Lung microvascular endothelial cell (primary cell): ENCODE measurements at regions not wholly inside any gene's neighbourhood (a gene's known extent, or its start where the extent isn't known, plus 50 kb on each side); places are given as distances from the start of the nearest gene placed in this dataset.

Source experiments
- DNase-seq, 2 donors: peaks; one replicate each; pipeline versions ENCODE4 v3.0.0 to v3.0.0-alpha.2; 2010; ENCODE audit warnings: low read depth in 2 of 2

DNA sequence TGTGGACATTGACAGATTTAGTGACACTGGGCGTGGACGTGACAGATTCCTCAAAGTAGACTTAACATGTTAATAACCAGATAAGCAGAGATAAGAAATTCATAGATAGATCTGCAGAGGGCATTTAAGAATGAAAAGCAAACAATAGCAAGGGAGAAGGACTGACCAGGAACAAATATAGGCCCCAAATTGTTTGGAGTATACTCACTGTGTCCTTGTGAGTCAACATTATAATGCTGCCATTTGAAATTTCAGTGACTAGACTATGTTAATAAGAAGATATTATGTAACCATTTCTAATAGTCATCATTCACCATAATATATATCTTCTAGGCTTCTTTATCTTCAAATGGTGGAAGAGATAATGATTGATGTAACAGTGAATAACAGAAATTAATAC, 78.1 kb upstream of the SLC38A11 start:
- no peak for DNase-seq

DNA sequence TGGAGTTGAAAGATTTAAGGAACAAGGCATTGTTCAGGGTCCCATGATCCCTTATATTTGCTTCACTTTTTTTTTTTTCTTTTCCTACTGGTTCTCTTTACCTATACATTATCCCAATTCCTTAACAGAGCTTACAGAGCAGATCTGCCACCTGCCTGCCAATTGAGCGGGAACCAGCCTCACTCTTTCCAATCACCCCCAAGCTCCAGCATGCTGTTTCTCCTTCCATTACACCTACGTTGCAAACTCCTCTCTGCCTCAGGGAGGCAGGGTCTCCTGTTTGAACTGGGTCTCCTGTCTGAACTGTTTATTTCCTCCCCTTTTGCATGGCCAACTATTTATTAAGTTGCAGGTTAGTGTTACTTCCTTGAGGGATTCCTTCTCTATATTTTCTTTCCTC, 77.2 kb upstream of the SLC38A11 start:
- no peak for DNase-seq

DNA sequence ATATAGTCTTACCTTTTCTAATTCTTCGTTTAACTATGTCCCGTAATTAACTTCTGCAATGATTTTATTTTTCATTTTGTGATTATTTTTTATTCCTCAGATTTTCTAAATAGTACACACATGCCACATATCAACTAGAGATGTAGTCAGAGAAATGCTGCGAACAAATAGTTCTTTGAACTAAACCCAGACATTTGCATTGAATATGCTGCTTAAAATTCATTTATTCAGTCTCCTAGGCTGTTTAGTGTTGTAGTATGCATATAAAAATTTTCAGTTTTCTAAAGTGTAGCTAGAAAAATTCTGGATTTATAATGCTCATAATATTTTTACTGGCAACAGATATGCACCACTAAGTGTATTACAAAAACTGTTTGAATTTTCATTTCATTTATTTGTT, 68.9 kb upstream of the SLC38A11 start:
- DNase-seq = no peak

DNA sequence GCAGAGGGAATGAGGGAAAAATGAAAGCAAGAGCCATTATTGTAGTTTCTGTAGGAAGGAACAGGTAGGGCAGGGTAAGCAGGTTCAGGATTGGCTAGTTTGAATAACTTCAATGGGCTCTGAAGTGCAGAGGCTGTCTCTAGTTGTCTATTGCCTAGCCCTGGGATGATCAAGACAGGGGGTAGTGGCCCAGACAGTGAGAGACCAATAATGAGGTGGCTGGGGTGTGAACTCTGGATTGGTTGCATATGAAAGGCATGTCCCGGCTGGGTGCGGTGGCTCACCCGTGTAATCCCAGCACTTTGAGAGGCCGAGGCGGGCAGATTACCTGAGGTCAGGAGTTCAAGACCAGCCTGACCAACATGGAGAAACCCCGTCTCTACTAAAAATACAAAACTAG, 67.5 kb upstream of the SLC38A11 start:
- DNase-seq = no peak

DNA sequence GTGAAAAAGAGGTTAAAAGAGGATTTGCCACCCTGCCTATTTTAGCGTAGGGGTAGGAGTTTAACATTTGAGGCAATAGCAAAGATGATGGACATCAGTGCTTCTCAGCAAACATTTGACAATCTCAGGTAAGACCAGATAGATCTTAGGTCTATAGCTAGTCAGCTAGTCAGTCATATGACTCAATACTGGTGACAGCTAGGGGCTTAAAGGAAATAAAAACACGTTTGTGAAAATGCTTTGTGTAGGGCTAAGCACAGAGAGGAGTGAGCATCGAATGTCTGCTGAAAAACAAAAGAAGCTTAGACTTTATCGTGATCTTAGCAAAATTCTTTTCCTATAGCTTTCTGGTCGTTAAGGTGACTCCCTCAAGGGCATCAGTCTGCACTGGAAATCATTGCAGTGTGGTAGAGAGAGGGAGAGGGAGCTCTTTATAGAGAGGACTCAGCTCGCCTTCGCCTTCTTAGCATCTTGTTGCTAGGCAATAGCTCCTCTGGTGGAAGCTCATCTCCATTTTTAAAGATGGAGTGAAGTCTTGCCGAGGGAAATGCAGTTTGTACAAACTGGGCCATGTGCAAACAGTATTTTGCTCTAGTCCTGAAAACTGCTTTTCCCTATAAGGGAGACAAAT, 62.8 kb upstream of the SLC38A11 start:
- DNase-seq = no peak

DNA sequence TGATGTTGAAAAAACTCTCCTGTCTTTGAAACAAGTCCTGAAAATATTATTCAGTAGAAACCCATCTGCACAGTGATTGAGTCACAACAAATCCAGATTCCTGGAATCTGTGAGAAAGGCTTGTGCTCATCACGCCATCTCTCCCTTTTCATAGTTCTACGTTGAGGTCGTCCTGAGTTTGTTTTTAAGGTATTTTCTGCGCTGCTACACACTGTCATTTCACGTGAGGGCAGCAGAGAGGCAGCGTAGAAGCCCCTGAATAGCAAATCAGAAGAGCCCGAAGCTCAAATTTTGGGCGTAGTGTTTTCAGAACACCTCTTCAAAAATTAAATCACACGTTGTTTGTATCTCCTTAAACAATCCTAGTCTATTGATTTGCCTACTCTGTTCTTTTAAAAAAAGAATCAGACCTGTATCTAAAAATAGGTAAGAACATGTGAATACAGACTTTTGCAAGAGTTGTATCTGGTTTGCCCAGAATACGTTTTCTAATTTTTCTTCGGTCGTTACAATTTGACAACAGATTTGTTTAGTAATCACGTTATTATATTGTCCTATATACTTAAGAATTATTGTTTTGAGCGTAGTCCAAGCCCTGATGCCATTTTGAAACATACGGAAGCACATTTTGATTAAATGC, 61.6 kb upstream of the SLC38A11 start:
- peak; percentile 35 to 50 for DNase-seq

DNA sequence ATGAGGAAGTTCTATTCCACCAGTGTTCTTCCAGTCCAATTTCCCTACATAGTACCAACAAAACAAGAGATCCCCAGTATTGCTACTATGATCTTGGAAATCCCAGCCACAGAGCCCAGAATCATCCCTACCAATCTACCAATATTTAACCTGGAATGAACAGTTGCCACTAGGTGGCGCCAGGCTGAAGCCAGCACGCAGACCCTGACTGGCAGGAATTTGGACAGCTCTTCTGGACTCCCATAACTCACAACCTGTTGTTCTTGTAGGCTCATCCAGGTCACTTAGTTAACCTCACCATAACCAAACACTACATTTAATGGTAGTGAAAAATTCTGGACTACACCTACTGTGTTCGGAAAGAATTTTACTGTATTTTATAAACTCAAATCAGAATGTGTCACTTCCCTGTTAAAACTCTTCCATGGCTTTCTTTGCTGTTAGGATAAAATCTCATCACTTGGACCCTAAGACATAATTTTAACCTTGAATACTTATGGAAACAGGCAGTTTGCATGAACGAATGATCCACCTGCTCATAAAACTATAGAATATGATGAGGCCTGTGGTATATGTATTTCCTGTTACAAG, 59.8 kb upstream of the SLC38A11 start:
- DNase-seq = peak; percentile 68 to 77

DNA sequence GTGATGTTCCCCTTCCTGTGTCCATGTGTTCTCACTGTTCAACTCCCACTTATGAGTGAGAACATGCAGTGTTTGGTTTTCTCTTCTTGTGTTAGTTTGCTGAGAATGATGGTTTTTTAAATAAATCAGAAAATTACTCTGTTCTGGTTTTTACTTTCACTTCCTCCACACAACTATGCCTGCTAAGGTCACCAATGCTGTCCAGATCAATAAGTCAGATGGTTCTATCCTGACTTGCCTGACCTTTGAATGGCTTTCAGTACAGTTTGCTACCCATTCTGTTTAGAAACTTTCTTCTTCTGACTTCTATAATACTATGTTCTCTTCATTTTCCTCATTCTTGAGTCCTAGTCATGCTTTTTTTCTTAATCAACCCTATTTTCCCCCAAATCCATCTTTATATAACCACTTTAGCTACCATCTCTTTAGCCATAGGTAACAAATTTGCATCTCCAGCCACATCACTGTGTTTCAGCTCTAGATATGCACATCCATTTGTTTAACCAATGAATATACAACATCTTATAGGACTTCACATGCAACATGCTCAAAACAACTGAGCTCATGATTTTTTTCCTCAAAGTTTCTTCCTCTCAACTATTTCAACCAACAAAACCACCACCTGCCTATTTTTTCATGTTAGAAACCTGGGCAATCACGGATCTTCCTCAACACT, 58.8 kb upstream of the SLC38A11 start:
- no peak for DNase-seq

DNA sequence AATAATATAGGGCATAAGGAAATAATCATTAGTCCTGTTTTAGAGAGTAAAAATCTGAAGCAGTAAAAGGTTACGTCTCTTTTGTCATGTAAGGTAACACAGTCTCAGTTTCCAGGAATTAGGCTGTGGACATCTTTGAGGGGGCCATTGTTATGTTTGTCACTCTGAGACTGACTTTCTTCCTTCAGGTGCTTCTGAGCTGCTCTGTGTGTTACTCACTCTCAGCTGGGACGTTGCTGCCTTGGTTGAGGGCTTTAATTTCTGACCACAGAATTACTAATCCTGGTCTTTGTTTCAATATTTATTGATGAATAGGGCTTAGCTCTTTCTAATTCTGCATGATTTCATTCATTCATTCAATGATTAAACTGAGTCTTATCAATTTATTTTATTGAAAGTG, 55.9 kb upstream of the SLC38A11 start:
- no peak for DNase-seq

DNA sequence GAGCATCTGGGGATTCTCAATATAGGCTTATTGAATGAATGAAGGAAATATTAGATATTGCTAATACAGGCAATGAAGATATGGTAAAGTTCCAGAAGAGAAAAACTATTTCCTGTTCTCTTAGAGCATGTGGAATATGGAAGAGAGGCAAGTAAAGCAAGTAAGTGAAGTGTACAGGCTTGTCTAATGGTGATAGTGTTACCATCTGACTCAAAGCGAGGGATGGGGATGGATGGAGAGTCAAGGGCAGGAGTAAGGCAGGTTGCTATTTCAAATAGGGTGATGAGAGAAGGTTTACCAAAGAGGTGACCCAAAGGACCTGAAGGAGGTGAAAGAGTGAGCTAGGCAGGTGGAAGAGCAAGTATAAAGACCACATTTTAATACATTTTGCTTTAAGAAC, 55.2 kb upstream of the SLC38A11 start:
- no peak for DNase-seq

DNA sequence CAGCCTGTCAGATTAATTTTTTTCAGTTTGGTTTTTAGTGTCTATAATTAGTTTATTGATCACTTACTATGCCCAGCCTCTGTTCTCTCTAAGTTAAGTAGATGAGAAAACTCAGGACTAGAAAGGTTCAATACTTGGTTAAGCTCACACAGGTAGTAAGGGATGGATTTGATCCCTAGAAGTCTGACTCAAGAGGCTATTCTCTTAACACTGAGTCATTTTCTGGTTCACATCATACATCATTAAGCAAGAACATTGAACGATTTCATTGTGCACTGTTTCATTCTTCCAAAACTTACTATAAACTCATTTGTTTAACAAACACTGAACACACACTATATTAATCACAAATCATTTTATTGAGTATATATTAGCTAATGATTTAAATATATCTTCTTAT, 54.1 kb upstream of the SLC38A11 start:
- DNase-seq = no peak

DNA sequence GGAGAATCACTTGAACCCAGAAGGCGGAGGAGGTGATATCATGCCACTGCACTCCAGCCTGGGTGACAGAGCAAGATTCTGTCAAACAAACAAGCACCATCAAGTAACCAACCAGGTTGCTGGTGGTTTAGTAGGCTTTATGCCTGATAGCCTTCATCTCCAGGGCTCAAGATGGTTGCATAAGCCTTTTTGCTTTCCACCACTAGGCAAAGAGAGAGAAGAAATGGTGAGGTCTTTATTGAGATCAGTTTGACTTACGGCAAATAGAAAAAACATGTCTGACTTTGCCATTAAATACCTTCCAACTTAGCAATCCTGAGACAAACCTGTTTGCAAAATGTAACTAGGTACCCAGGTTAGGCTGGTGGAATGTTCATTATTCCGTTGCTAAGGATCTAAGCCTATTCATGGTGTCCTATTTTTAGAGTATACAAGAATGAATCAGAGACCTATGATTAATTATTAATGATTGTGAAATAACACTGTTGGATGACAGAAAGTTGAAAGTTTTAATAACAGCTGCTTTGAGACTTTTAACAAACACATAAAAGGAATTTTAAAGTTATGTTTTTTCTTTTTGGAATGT, 53.5 kb upstream of the SLC38A11 start:
- no peak for DNase-seq

DNA sequence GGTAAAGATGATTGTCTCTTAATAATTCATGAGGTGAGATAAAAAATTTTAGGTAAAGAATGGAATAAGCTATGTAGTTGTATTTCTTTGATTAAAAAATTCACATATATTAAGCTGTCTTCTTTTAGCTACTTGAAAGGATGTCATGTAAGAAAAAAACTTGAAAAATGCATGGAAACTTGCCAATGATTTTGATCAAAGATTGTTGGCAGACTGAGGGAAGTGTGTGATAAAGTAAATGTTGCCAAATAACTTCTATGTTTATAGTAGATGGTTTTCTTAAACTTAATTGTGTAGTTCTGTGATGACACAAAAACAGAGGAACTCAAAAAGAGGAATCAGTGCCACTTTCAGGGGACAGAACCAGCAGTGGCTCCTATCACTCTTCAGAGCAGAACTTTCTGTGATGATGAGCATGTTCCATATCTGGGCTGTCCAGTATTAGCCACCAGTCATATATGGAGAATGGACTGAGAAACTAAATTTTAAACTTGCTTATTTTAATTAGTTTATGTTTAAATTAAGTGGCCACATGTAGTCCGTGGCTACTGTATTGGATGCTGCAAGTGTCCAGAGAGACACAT, 51.9 kb upstream of the SLC38A11 start:
- DNase-seq = no peak
